ENCODE measurements at regions not wholly inside any gene's neighbourhood (a gene's known extent, or its start where the extent isn't known, plus 50 kb on each side); places are given as distances from the start of the nearest gene placed in this dataset.
"Not testable (repeated sequence)": the region's sequence is repeated elsewhere in the genome, so short reads cannot be mapped to it uniquely, and the experiment has no call there.

GRCh38 chrX:980587-981235 lies 231.7 kb downstream of the CRLF2 start:
- Histone ChIP-seq H3K79me2 (no peaks in the 10 kb centered on the region), H3K27me3 (ENCODE audit: control insufficient read depth, insufficient read depth, low read length) (no peaks in the 10 kb centered on the region), H3K4me1 (no peaks in the 10 kb centered on the region), H3K4me2 (ENCODE audit: low read length) (no peak overlapping the region), H3K9me3 (ENCODE audit: control insufficient read depth, low read length) (no peaks in the 10 kb centered on the region), H2AFZ (no peak overlapping the region), H3K36me3 (ENCODE audit: control insufficient read depth, insufficient read depth, low read length) (no peaks in the 10 kb centered on the region), H3K4me3 (ENCODE audit: low read depth, low read length) (no peak overlapping the region), H3K9ac (no peak overlapping the region), H3K27ac (no peak overlapping the region)
- no peak for TF ChIP-seq CTCF (IDR thresholded peaks at IDR 0.05)

- H2AFZ ChIP-seq; H3K9me3 ChIP-seq (ENCODE audit: control insufficient read depth, low read length); H3K79me2 ChIP-seq; H3K9ac ChIP-seq; H3K27ac ChIP-seq; H3K4me3 ChIP-seq (ENCODE audit: low read depth, low read length); H3K4me1 ChIP-seq; H3K27me3 ChIP-seq (ENCODE audit: control insufficient read depth, insufficient read depth, low read length); H3K4me2 ChIP-seq (ENCODE audit: low read length); H3K36me3 ChIP-seq (ENCODE audit: control insufficient read depth, insufficient read depth, low read length): not testable (repeated sequence)
Observed at GRCh38 chrX:979127-979526, 233.3 kb downstream of the CRLF2 start.

GRCh38 chrX:973010-973632 lies 239.3 kb downstream of the CRLF2 start:
- no peak overlapping the region for H3K4me2 ChIP-seq (ENCODE audit: low read length)
- TF ChIP-seq CTCF (IDR thresholded peaks at IDR 0.05) = no peak

GRCh38 chrX:968148-968965 lies 244.1 kb downstream of the CRLF2 start:
- Histone ChIP-seq H3K4me1 (no peaks in the 10 kb centered on the region), H3K4me3 (ENCODE audit: low read depth, low read length) (no peak overlapping the region), H2AFZ (no peak overlapping the region), H3K9ac (no peak overlapping the region), H3K9me3 (ENCODE audit: control insufficient read depth, low read length) (no peaks in the 10 kb centered on the region), H3K79me2 (no peaks in the 10 kb centered on the region), H3K27me3 (ENCODE audit: control insufficient read depth, insufficient read depth, low read length) (no peaks in the 10 kb centered on the region), H3K27ac (no peak overlapping the region), H3K36me3 (ENCODE audit: control insufficient read depth, insufficient read depth, low read length) (no peaks in the 10 kb centered on the region), H3K4me2 (ENCODE audit: low read length) (no peak overlapping the region)
- TF ChIP-seq CTCF (IDR thresholded peaks at IDR 0.05) = no peak

More at GRCh38 chrX:973010-973632, 239.3 kb downstream of the CRLF2 start:
- Histone ChIP-seq H2AFZ (no peak overlapping the region), H3K36me3 (ENCODE audit: control insufficient read depth, insufficient read depth, low read length) (no peaks in the 10 kb centered on the region), H3K9me3 (ENCODE audit: control insufficient read depth, low read length) (no peaks in the 10 kb centered on the region), H3K27me3 (ENCODE audit: control insufficient read depth, insufficient read depth, low read length) (no peaks in the 10 kb centered on the region), H3K27ac (no peak overlapping the region), H3K4me3 (ENCODE audit: low read depth, low read length) (no peak overlapping the region), H3K9ac (no peak overlapping the region), H3K4me1 (no peaks in the 10 kb centered on the region), H3K79me2 (no peaks in the 10 kb centered on the region)

GRCh38 chrX:966396-967070 lies 245.9 kb downstream of the CRLF2 start:
- TF ChIP-seq CTCF (IDR thresholded peaks at IDR 0.05) = no peak
- H3K4me2 ChIP-seq (ENCODE audit: low read length) = no peak overlapping the region
- no peak overlapping the region for H3K27ac ChIP-seq
- no peaks in the 10 kb centered on the region for H3K36me3 ChIP-seq (ENCODE audit: control insufficient read depth, insufficient read depth, low read length)
- no peaks in the 10 kb centered on the region for H3K4me1 ChIP-seq
- no peaks in the 10 kb centered on the region for H3K79me2 ChIP-seq
- H3K4me3 ChIP-seq (ENCODE audit: low read depth, low read length) = no peak overlapping the region
- no peaks in the 10 kb centered on the region for H3K27me3 ChIP-seq (ENCODE audit: control insufficient read depth, insufficient read depth, low read length)
- H2AFZ ChIP-seq = no peak overlapping the region
- no peak overlapping the region for H3K9ac ChIP-seq
- no peaks in the 10 kb centered on the region for H3K9me3 ChIP-seq (ENCODE audit: control insufficient read depth, low read length)

All from parathyroid adenoma (tissue), 2 donors.